GM23338 (cell line): ENCODE measurements at regions not wholly inside any gene's neighbourhood (a gene's known extent, or its start where the extent isn't known, plus 50 kb on each side); places are given as distances from the start of the nearest gene placed in this dataset.

Source experiments
- ATAC-seq: fragments of 200-7000 bp; cut with Tn5 transposase; 3 replicates; pipeline ENCODE4 v1.9.1; 2020
- DNase-seq: peaks from one replicate; pipeline ENCODE4 v3.0.0-alpha.2; 2015; ENCODE audit warnings: low spot score
- H2AFZ ChIP-seq: fragments of 200-600 bp; sonication (generic); 2 replicates; pipeline ENCODE4 v1.8.0; 2016; ENCODE audit warnings: antibody characterized with exemption, mild to moderate bottlenecking, moderate library complexity
- H3F3A ChIP-seq: fragments of 200-600 bp; sonication (generic); replicated peaks from 2 replicates; pipeline ENCODE4 v1.8.0; 2017; ENCODE audit warnings: antibody characterized with exemption, mixed run types, low read depth
- H3K27ac ChIP-seq: fragments of 200-600 bp; sonication (generic); 2 replicates; pipeline ENCODE4 v1.6.1; 2016; ENCODE audit warnings: low read depth
- H3K27me3 ChIP-seq: fragments of 200-600 bp; sonication (generic); 2 replicates; pipeline ENCODE4 v1.8.0; 2016; ENCODE audit warnings: mild to moderate bottlenecking, mixed run types, moderate library complexity; ENCODE audit not compliant: insufficient read depth
- H3K36me3 ChIP-seq: fragments of 200-600 bp; sonication (generic); 2 replicates; pipeline ENCODE4 v1.8.0; 2016; ENCODE audit warnings: mild to moderate bottlenecking; ENCODE audit not compliant: insufficient read depth
- H3K4me1 ChIP-seq: fragments of 200-600 bp; sonication (generic); 2 replicates; pipeline ENCODE4 v1.8.0; 2016; ENCODE audit warnings: mild to moderate bottlenecking, moderate library complexity; ENCODE audit not compliant: insufficient read depth
- H3K4me2 ChIP-seq: fragments of 200-600 bp; sonication (generic); 2 replicates; pipeline ENCODE4 v1.7.1; 2017; ENCODE audit warnings: mixed run types
- H3K4me3 ChIP-seq: fragments of 200-600 bp; sonication (generic); 2 replicates; pipeline ENCODE4 v1.6.1; 2016; ENCODE audit warnings: mixed run types
- H3K79me2 ChIP-seq: fragments of 200-600 bp; sonication (generic); replicated peaks from 2 replicates; pipeline ENCODE4 v1.8.0; 2017; ENCODE audit warnings: mild to moderate bottlenecking; ENCODE audit not compliant: insufficient read depth
- H3K9me2 ChIP-seq: fragments of 200-600 bp; sonication (generic); 2 replicates; pipeline ENCODE4 v1.8.0; 2017; ENCODE audit not compliant: insufficient read depth
- H4K20me1 ChIP-seq: fragments of 200-600 bp; sonication (generic); replicated peaks from 2 replicates; pipeline ENCODE4 v1.8.0; 2017; ENCODE audit warnings: mild to moderate bottlenecking; ENCODE audit not compliant: insufficient read depth
- H3K27ac Mint-ChIP-seq: 2 replicates; pipeline ENCODE4 v1.8.0; 2020; ENCODE audit warnings: inconsistent platforms, mild to moderate bottlenecking, moderate library complexity, mixed read lengths
- H3K27me3 Mint-ChIP-seq: 3 replicates; pipeline ENCODE4 v1.8.0; 2022; ENCODE audit warnings: low read depth, mild to moderate bottlenecking, moderate library complexity, mixed read lengths, inconsistent platforms; ENCODE audit not compliant: insufficient read depth, poor library complexity
- H3K36me3 Mint-ChIP-seq: 3 replicates; pipeline ENCODE4 v1.8.0; 2021; ENCODE audit warnings: low read depth, mild to moderate bottlenecking, inconsistent platforms, moderate library complexity, mixed read lengths
- H3K4me1 Mint-ChIP-seq: 3 replicates; pipeline ENCODE4 v1.8.0; 2020; ENCODE audit warnings: mild to moderate bottlenecking, inconsistent platforms, mixed read lengths
- H3K4me3 Mint-ChIP-seq: 3 replicates; pipeline ENCODE4 v1.8.0; 2021; ENCODE audit warnings: moderate library complexity, mild to moderate bottlenecking, inconsistent platforms, mixed read lengths
- H3K9me3 Mint-ChIP-seq: 3 replicates; pipeline ENCODE4 v1.8.0; 2020; ENCODE audit warnings: moderate library complexity, mild to moderate bottlenecking, inconsistent platforms, mixed read lengths
- CREB1 ChIP-seq: fragments of 250-450 bp; sonication (Bioruptor Pico); IDR thresholded peaks from 2 replicates; pipeline ENCODE4 v1.5.0; 2020; ENCODE audit warnings: low read depth, mild to moderate bottlenecking, moderate library complexity
- EZH2 ChIP-seq: fragments of 200-600 bp; sonication (generic); IDR thresholded peaks from one replicate; pipeline ENCODE4 v1.8.0; 2017; ENCODE audit warnings: antibody characterized with exemption, mild to moderate bottlenecking, low read depth; ENCODE audit not compliant: unreplicated experiment
- ZNF114 ChIP-seq: fragments of 250-450 bp; sonication (Bioruptor Pico); IDR thresholded peaks from 2 replicates; pipeline ENCODE4 v1.5.0; 2020; ENCODE audit warnings: mild to moderate bottlenecking, moderate library complexity
- TF ChIP-seq, protein P1 (sequence below): fragments of 250-450 bp; sonication (Bioruptor Pico); IDR thresholded peaks from 2 replicates; pipeline ENCODE4 v1.5.0; 2020; ENCODE audit warnings: mild to moderate bottlenecking, moderate library complexity
- TF ChIP-seq, protein P2 (sequence below): IDR thresholded peaks from one replicate; pipeline ENCODE4 v1.6.1; 2018; ENCODE audit warnings: antibody characterized with exemption; ENCODE audit not compliant: unreplicated experiment

DNA sequence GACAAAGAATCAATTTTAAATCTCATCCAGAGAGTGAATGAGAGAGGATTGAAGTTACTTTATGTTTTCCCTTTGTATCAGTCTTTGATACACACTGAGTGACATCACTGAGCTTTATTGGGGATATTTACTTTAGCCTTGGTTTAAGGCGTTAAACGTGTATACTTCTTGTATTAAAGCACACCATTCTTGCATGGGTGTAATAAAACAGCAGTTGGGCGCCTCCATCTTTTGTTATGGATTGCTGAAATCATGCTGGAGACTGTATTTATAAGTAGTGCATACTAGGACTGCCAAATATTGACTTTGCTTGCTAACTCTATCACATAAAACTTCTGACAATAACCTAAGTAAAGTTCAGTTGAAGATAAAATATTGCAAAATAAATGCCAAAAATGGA lies 1755.8 kb upstream of the WWC1 start:
- Mint-ChIP-seq H3K9me3 (no peaks in the 10 kb centered on the region), H3K27ac (no peak overlapping the region), H3K27me3 (peaks cover 3% of the 10 kb centered on the region), H3K4me1 (no peaks in the 10 kb centered on the region), H3K36me3 (peaks cover 3% of the 10 kb centered on the region; the same call in 1 of the 3 replicates), H3K4me3 (no peak overlapping the region)
- H3K4me2 ChIP-seq = no peak overlapping the region
- no peak overlapping the region for H3K4me3 ChIP-seq
- no peaks in the 10 kb centered on the region for H3K79me2 ChIP-seq
- no peaks in the 10 kb centered on the region for H3K36me3 ChIP-seq
- no peaks in the 10 kb centered on the region for H4K20me1 ChIP-seq
- no peaks in the 10 kb centered on the region for H3K9me2 ChIP-seq
- TF ChIP-seq EZH2 (no peak), CREB1 (CRISPR knock-in tag) (no peak), ZNF114 (CRISPR knock-in tag) (no peak)
- TF ChIP-seq, protein P1, sequence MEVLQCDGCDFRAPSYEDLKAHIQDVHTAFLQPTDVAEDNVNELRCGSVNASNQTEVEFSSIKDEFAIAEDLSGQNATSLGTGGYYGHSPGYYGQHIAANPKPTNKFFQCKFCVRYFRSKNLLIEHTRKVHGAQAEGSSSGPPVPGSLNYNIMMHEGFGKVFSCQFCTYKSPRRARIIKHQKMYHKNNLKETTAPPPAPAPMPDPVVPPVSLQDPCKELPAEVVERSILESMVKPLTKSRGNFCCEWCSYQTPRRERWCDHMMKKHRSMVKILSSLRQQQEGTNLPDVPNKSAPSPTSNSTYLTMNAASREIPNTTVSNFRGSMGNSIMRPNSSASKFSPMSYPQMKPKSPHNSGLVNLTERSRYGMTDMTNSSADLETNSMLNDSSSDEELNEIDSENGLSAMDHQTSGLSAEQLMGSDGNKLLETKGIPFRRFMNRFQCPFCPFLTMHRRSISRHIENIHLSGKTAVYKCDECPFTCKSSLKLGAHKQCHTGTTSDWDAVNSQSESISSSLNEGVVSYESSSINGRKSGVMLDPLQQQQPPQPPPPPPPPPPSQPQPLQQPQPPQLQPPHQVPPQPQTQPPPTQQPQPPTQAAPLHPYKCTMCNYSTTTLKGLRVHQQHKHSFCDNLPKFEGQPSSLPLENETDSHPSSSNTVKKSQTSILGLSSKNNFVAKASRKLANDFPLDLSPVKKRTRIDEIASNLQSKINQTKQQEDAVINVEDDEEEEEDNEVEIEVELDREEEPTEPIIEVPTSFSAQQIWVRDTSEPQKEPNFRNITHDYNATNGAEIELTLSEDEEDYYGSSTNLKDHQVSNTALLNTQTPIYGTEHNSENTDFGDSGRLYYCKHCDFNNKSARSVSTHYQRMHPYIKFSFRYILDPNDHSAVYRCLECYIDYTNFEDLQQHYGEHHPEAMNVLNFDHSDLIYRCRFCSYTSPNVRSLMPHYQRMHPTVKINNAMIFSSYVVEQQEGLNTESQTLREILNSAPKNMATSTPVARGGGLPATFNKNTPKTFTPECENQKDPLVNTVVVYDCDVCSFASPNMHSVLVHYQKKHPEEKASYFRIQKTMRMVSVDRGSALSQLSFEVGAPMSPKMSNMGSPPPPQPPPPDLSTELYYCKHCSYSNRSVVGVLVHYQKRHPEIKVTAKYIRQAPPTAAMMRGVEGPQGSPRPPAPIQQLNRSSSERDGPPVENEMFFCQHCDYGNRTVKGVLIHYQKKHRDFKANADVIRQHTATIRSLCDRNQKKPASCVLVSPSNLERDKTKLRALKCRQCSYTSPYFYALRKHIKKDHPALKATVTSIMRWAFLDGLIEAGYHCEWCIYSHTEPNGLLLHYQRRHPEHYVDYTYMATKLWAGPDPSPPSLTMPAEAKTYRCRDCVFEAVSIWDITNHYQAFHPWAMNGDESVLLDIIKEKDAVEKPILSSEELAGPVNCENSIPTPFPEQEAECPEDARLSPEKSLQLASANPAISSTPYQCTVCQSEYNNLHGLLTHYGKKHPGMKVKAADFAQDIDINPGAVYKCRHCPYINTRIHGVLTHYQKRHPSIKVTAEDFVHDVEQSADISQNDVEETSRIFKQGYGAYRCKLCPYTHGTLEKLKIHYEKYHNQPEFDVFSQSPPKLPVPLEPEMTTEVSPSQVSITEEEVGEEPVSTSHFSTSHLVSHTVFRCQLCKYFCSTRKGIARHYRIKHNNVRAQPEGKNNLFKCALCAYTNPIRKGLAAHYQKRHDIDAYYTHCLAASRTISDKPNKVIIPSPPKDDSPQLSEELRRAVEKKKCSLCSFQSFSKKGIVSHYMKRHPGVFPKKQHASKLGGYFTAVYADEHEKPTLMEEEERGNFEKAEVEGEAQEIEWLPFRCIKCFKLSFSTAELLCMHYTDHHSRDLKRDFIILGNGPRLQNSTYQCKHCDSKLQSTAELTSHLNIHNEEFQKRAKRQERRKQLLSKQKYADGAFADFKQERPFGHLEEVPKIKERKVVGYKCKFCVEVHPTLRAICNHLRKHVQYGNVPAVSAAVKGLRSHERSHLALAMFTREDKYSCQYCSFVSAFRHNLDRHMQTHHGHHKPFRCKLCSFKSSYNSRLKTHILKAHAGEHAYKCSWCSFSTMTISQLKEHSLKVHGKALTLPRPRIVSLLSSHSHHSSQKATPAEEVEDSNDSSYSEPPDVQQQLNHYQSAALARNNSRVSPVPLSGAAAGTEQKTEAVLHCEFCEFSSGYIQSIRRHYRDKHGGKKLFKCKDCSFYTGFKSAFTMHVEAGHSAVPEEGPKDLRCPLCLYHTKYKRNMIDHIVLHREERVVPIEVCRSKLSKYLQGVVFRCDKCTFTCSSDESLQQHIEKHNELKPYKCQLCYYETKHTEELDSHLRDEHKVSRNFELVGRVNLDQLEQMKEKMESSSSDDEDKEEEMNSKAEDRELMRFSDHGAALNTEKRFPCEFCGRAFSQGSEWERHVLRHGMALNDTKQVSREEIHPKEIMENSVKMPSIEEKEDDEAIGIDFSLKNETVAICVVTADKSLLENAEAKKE (CRISPR knock-in tag) = no peak
- TF ChIP-seq, protein P2, sequence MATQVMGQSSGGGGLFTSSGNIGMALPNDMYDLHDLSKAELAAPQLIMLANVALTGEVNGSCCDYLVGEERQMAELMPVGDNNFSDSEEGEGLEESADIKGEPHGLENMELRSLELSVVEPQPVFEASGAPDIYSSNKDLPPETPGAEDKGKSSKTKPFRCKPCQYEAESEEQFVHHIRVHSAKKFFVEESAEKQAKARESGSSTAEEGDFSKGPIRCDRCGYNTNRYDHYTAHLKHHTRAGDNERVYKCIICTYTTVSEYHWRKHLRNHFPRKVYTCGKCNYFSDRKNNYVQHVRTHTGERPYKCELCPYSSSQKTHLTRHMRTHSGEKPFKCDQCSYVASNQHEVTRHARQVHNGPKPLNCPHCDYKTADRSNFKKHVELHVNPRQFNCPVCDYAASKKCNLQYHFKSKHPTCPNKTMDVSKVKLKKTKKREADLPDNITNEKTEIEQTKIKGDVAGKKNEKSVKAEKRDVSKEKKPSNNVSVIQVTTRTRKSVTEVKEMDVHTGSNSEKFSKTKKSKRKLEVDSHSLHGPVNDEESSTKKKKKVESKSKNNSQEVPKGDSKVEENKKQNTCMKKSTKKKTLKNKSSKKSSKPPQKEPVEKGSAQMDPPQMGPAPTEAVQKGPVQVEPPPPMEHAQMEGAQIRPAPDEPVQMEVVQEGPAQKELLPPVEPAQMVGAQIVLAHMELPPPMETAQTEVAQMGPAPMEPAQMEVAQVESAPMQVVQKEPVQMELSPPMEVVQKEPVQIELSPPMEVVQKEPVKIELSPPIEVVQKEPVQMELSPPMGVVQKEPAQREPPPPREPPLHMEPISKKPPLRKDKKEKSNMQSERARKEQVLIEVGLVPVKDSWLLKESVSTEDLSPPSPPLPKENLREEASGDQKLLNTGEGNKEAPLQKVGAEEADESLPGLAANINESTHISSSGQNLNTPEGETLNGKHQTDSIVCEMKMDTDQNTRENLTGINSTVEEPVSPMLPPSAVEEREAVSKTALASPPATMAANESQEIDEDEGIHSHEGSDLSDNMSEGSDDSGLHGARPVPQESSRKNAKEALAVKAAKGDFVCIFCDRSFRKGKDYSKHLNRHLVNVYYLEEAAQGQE = no peak
- ATAC-seq (no peak), DNase-seq (no peak)
- no peaks in the 10 kb centered on the region for H3K27me3 ChIP-seq
- no peak overlapping the region for H3K27ac ChIP-seq
- H3F3A ChIP-seq = no peaks in the 10 kb centered on the region
- no peaks in the 10 kb centered on the region for H3K4me1 ChIP-seq
- no peak overlapping the region for H2AFZ ChIP-seq
